Osteoblast (primary cell): ENCODE measurements at regions not wholly inside any gene's neighbourhood (a gene's known extent, or its start where the extent isn't known, plus 50 kb on each side); places are given as distances from the start of the nearest gene placed in this dataset.

Source experiments
- DNase-seq: peaks from one replicate; pipeline ENCODE4 v3.0.0; 2011; ENCODE audit warnings: low spot score, mixed read lengths; ENCODE audit not compliant: insufficient read length; ENCODE audit errors: missing footprints
- H2AFZ ChIP-seq: 2 replicates; pipeline ENCODE4 v1.6.0; 2011; ENCODE audit warnings: mild to moderate bottlenecking, low read length
- H3K27ac ChIP-seq: 2 replicates; pipeline ENCODE4 v1.5.1; 2011; ENCODE audit warnings: mild to moderate bottlenecking, low read depth, low read length, moderate library complexity
- H3K27me3 ChIP-seq: 2 replicates; pipeline ENCODE4 v1.6.0; 2012; ENCODE audit warnings: mild to moderate bottlenecking, control low read depth, inconsistent platforms, low read length, moderate library complexity; ENCODE audit not compliant: insufficient read depth
- H3K36me3 ChIP-seq: 2 replicates; pipeline ENCODE4 v1.5.1; 2011; ENCODE audit warnings: mild to moderate bottlenecking, low read length, control low read depth, moderate library complexity; ENCODE audit not compliant: insufficient read depth
- H3K4me1 ChIP-seq: 2 replicates; pipeline ENCODE4 v1.5.1; 2011; ENCODE audit warnings: mild to moderate bottlenecking, low read length, control low read depth, moderate library complexity; ENCODE audit not compliant: insufficient read depth
- H3K4me2 ChIP-seq: 2 replicates; pipeline ENCODE4 v1.6.0; 2011; ENCODE audit warnings: mild to moderate bottlenecking, low read length; ENCODE audit not compliant: insufficient read depth
- H3K4me3 ChIP-seq: fragments of 200-600 bp; sonication (generic); 3 replicates; pipeline ENCODE4 v1.5.1; 2012; ENCODE audit warnings: mild to moderate bottlenecking, low read length, inconsistent platforms; ENCODE audit not compliant: insufficient read depth
- H3K79me2 ChIP-seq: 2 replicates; pipeline ENCODE4 v1.6.0; 2012; ENCODE audit warnings: mild to moderate bottlenecking, low read length, control low read depth, inconsistent platforms; ENCODE audit not compliant: insufficient read depth
- H3K9me3 ChIP-seq: 2 replicates; pipeline ENCODE4 v1.5.1; 2011; ENCODE audit warnings: low read depth, low read length, control low read depth
- H4K20me1 ChIP-seq: 2 replicates; pipeline ENCODE4 v1.6.0; 2012; ENCODE audit warnings: mild to moderate bottlenecking, low read length, control low read depth; ENCODE audit not compliant: insufficient read depth
- CTCF ChIP-seq: IDR thresholded peaks from 2 replicates; pipeline ENCODE4 v1.5.1; 2011; ENCODE audit warnings: mild to moderate bottlenecking, low read depth, low read length, moderate library complexity; ENCODE audit errors: extremely low read depth

- no peak overlapping the region for H3K27ac ChIP-seq
- H3K4me1 ChIP-seq, result no peaks in the 10 kb centered on the region
- H3K27me3 ChIP-seq, result peaks cover 3% of the 10 kb centered on the region
- no peak overlapping the region for H2AFZ ChIP-seq
- no peaks in the 10 kb centered on the region for H3K9me3 ChIP-seq
- H3K36me3 ChIP-seq, result no peaks in the 10 kb centered on the region
- no peak for DNase-seq
- H3K4me2 ChIP-seq, result no peak overlapping the region
- TF ChIP-seq CTCF, result no peak
- no peaks in the 10 kb centered on the region for H3K79me2 ChIP-seq
- H4K20me1 ChIP-seq, result no peaks in the 10 kb centered on the region
- H3K4me3 ChIP-seq, result no peak overlapping the region
Measured at GRCh38 chr6:156461647-156462046, 315.5 kb upstream of the ARID1B start.

GRCh38 chr6:156457601-156458000, 319.6 kb upstream of the ARID1B start:
- peaks cover 3% of the 10 kb centered on the region for H3K27me3 ChIP-seq
- no peaks in the 10 kb centered on the region for H3K36me3 ChIP-seq
- H3K4me2 ChIP-seq, result no peak overlapping the region
- H3K4me1 ChIP-seq, result no peaks in the 10 kb centered on the region
- H3K4me3 ChIP-seq, result no peak overlapping the region
- H3K27ac ChIP-seq, result no peak overlapping the region
- no peak for TF ChIP-seq CTCF
- no peak for DNase-seq
- no peaks in the 10 kb centered on the region for H3K79me2 ChIP-seq
- no peaks in the 10 kb centered on the region for H3K9me3 ChIP-seq
- no peak overlapping the region for H2AFZ ChIP-seq
- H4K20me1 ChIP-seq, result no peaks in the 10 kb centered on the region

GRCh38 chr6:156455847-156456246, 321.3 kb upstream of the ARID1B start:
- no peaks in the 10 kb centered on the region for H4K20me1 ChIP-seq
- H3K27me3 ChIP-seq, result no peaks in the 10 kb centered on the region
- H3K4me1 ChIP-seq, result no peaks in the 10 kb centered on the region
- H3K36me3 ChIP-seq, result no peaks in the 10 kb centered on the region
- H3K4me2 ChIP-seq, result no peak overlapping the region
- TF ChIP-seq CTCF, result no peak
- H3K4me3 ChIP-seq, result no peak overlapping the region
- H3K79me2 ChIP-seq, result no peaks in the 10 kb centered on the region
- no peaks in the 10 kb centered on the region for H3K9me3 ChIP-seq
- DNase-seq, result no peak
- H2AFZ ChIP-seq, result no peak overlapping the region
- H3K27ac ChIP-seq, result no peak overlapping the region

GRCh38 chr6:156454867-156455266, 322.3 kb upstream of the ARID1B start:
- TF ChIP-seq CTCF, result no peak
- H4K20me1 ChIP-seq, result no peaks in the 10 kb centered on the region
- H3K27ac ChIP-seq, result no peak overlapping the region
- H2AFZ ChIP-seq, result no peak overlapping the region
- H3K9me3 ChIP-seq, result no peaks in the 10 kb centered on the region
- H3K36me3 ChIP-seq, result no peaks in the 10 kb centered on the region
- no peak for DNase-seq
- H3K27me3 ChIP-seq, result no peaks in the 10 kb centered on the region
- no peak overlapping the region for H3K4me3 ChIP-seq
- no peaks in the 10 kb centered on the region for H3K4me1 ChIP-seq
- H3K79me2 ChIP-seq, result no peaks in the 10 kb centered on the region
- no peak overlapping the region for H3K4me2 ChIP-seq
